NCI-H1417 (cell line): ENCODE measurements at regions not wholly inside any gene's neighbourhood (a gene's known extent, or its start where the extent isn't known, plus 50 kb on each side); places are given as distances from the start of the nearest gene placed in this dataset.

Experiments
- DNase-seq, 3 experiments: peaks; one replicate each; lab custom pipeline; 2025; lab: John Stamatoyannopoulos, UW

DNA sequence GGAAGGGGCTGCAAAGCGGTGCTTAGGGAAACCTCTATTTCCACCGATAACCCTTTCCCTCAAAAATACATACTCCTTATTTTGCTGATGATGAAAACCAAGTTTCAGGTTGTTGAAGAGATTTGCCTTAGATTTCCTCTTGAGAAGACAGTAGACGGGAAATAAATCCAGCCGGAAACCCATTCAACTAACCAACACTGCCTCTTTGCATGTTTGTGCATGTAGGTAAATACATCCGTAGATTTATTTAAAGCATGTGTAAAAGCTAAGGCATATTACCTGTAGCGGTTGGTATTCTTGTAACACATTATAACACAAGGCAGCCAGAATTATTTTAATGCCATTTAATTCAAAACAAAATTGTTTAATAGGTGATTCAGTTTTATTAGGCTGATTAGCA lies 136.3 kb upstream of the SLC22A23 start:
- DNase-seq, result no peak

DNA sequence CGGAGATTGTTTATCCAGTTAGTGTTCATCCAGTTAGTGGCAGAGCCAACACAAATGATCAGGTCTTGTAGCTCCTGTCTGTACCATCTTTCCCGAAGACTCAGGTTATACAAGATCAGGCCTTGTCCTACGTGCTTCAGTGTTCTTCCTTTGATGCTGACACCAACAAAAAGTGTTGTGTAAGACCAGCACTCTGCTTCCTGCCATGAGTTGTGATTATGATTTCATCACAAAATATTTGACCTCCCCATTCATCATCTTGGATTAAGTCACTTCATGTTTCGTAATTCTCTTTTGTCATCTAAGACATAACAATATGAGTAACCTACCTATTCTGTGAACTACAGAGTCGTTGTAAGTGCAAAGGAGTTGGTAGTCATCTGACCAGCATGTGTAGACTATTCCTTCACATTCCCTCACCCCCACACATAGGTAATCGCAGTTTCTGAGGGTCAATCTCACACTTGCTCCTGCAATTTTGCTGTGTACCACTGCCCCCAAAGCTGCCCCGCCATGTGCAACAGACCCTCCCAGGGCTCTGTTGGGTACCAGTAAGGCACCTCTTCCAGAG lies 135.6 kb upstream of the SLC22A23 start:
- no peak for DNase-seq

DNA sequence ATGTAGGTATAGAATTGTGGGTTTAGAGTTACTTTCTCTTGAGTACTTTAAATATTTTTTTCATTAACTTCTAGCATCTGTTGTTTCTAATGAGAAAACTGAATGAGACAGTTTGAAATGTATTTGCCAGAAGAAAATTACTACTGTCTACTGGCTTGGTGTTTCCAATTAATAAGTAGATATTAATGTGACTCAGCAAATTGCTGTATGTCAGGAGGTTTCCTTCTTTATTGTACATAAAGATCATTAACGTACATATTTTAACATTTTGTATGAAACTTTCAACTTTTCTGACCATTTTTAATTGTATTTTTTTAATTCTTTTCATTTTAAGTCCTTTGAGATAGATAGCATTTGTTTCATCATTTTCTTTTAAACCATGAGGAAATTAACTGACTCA lies 135.1 kb upstream of the SLC22A23 start:
- DNase-seq, result no peak

DNA sequence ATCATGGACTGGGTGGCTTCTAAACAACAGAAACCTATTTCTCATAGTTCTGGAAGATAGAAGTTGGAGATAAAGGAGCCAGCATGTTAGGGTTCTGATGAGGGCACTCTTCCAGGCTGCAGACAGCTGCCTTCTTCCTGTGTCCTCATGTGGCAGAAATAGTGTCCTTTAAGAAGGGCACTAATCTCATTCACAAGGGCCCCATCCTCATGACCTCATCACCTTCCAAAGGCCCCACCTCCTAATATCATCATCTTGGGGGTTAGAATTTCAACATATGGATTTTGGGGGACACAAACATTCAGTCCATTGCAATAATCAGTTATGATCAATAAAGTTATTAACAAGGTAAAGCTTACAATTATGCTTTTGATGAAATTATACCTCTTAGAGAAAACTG lies 130.8 kb upstream of the SLC22A23 start:
- DNase-seq, result no peak

DNA sequence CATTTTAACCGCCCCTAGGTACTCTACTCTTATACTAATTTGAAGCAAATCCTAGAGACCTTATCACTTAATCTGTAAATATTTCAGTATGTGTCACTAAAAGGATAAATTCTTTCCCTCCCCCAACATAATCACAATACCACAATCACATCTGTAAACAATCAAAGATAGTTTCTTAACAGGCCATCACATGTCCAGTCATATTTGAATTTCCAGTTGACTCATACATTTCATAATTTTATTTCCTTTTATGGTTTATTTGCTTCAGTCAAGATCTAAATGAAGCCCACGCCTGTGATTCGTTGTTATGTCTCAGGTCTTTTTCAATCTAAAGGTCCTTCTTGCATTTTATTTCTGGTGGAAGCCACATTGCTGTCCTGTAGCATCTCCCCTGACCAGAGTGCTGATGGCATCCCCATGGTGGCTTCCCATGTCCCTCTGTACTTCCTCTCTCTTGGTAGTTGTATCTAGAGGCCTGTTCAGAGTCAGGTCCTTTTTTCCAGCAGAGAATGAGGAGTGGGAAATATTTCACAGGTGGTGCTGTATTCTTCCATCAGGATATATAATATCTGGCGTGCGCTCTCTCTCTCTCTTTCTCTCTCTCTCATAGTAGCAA lies 128.6 kb upstream of the SLC22A23 start:
- no peak for DNase-seq

GRCh38 chr6:3584606-3585005 lies 127.8 kb upstream of the SLC22A23 start:
- no peak for DNase-seq

GRCh38 chr6:3581469-3581868 lies 124.6 kb upstream of the SLC22A23 start:
- DNase-seq, result no peak

GRCh38 chr6:3579652-3580175 lies 122.9 kb upstream of the SLC22A23 start:
- DNase-seq, result no peak

DNA sequence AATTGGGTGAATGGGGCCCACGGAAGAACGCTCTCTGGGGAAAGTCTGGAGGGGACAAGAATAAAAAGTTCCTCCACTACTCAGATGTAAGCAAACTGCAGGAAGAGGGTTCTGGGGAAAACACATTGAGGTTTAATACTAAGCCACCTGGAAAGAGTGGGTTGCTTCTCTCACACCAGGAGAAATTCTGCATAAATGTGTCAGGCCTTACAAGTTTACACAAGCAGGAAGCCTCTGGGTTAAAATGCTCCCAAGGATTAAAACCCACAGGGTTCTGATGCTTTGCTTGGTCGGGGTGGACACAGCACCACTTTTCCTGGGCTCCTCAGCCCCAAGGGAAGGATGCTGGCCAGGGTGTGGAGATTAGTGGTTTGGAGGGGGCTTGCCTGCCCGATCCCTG lies 122.1 kb upstream of the SLC22A23 start:
- DNase-seq, result no peak

GRCh38 chr6:3577517-3577916 lies 120.7 kb upstream of the SLC22A23 start:
- no peak for DNase-seq

GRCh38 chr6:3575701-3576100 lies 118.9 kb upstream of the SLC22A23 start:
- no peak for DNase-seq

GRCh38 chr6:3575166-3575565 lies 118.3 kb upstream of the SLC22A23 start:
- peak in 2 of 3 experiments; percentile 48 to 93 for DNase-seq

- no peak for DNase-seq
Observed at GRCh38 chr6:3573670-3574069, 116.8 kb upstream of the SLC22A23 start.

DNA sequence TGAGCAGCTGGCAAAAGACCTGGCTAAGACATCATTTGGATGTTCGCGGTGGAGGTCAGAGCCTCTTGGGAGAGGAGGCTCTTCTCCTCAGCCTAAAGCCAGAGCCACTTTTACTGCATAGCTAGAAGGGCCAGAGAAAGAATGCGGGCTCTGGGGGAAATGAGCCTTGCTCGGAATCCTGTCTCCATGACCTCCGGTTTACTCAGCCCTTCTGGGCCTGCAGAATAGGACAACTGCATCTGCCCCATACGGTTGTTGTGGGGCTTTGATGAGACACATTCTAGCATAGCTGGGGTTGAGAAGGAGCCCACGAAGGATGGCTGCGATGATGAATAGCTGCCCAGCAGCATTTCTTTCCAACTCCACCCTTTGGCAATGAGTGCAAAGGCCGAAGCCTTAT lies 115.0 kb upstream of the SLC22A23 start:
- DNase-seq, result no peak

DNA sequence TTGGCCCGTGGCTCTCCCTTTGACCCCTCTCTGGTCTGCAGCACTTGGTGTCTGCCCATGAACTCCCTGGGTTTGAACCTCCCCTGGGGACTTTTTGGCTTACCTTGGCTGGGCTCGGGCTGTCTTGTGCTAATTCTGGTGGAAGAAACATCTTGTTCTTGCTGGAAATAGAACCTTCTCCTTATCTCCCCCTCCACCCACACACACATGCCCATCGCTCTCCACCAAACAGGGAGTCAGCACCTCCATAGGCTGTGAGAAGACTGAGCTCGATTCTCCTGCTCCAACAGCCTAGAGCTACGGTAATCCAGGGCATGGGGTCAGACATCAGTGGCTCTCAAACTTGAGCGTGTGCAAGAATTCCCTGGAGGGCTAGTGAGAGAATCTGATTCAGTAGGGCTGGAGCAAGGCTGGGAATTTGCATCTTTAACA lies 114.4 kb upstream of the SLC22A23 start:
- no peak for DNase-seq

DNA sequence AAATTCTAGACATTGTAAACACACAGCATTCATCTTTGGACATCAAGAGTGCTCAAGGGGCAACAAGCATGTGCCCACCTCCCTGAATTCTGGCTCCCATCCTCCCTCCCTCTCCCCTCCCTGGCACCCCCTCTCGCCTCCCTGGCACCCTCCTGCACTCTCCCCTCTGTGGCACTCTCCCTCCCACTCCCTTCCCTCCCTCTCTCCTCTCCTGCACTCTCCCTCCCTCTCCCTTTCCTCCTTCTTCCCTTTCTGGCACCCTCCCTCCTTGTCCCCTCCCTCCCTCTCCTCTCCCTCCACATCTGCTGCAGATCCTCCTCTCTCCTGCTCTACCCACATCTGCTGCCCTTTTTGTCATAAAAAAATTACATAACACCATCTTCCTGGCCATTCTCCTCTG lies 113.0 kb upstream of the SLC22A23 start:
- DNase-seq, result peak in 1 of 3 experiments; percentile 5

DNA sequence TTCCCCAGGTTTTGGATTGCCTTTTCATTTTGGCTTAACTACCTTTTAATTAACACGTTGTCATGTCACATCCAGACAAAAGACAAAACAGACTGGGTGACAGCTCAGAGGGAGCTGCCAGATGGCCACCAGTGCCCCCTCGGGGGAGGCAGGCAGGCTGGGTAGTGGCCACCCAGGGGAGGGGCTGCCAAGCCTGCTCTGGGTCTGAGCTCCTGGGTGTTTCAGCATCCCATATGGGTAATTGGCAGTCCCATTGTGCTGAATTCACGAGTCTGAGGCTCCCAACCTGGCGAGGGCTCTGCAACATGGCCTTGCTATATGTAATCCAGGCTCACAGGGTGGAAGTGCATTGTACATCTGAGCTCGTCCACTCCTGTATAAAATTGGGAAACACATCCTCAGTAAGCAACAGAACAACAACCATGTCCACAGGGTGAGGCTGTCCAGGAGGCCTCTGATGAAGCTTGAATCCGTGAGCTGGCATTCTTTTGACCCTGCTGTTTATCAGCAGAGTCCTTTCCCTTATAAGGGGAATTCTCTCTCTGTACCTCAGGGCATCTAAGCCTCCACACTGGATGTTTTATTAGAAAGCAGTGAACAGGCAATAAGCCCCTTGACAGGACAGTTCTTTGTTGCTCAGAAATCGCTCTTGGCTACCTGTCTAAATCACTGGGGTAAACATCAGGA lies 111.7 kb upstream of the SLC22A23 start:
- peak in 2 of 3 experiments; percentile 40 to 77 for DNase-seq

DNA sequence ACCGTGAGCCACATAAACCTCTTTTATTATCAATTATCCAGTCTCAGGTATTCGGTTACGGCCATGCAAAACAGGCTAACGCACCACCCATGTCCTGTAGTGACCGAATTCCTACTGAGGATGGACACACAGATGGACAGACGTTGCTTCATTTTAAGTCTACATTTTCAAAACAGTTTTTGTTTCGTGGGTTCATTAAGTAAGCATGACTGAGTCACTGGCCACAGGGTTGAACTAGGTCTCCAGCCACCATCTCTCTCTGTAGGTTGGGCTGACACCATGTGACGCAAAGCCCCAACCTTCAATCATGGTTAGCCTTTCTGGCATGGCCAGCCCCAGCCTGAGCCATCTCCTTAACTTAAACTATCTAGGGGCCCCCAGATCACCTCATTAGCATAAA lies 110.0 kb upstream of the SLC22A23 start:
- no peak for DNase-seq

GRCh38 chr6:3565291-3565690 lies 108.4 kb upstream of the SLC22A23 start:
- peak in 1 of 3 experiments; percentile 11 for DNase-seq

GRCh38 chr6:3561725-3562124 lies 104.9 kb upstream of the SLC22A23 start:
- peak in 2 of 3 experiments; percentile 62 to 84 for DNase-seq

DNA sequence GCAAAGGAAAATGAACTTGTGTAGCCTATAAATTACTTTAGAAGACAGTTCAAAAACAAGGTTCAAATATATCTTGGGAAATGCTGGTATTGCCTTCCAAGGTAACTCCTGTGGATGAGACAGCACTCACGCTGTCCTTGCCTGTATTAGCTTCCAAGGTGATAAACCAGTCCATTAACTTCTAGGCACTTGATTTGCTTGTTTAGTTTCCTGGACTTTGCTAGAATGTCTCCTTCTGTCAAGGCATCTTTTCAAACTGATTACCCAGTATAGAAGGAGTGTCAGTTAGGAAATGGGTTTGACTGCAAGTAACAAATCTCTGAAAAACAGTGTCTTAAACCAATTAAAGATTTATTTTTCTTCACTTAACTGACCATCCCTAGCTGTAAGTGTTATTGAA lies 103.4 kb upstream of the SLC22A23 start:
- no peak for DNase-seq

GRCh38 chr6:3559561-3559960 lies 102.7 kb upstream of the SLC22A23 start:
- no peak for DNase-seq

GRCh38 chr6:3557336-3557735 lies 100.5 kb upstream of the SLC22A23 start:
- DNase-seq, result peak in 1 of 3 experiments; percentile 61
